GM23338 (cell line): ENCODE measurements at regions not wholly inside any gene's neighbourhood (a gene's known extent, or its start where the extent isn't known, plus 50 kb on each side); places are given as distances from the start of the nearest gene placed in this dataset.

Experiments
- ATAC-seq: fragments of 200-7000 bp; cut with Tn5 transposase; 3 replicates; pipeline ENCODE4 v1.9.1; 2020
- DNase-seq: peaks from one replicate; pipeline ENCODE4 v3.0.0-alpha.2; 2015; ENCODE audit warnings: low spot score
- H2AFZ ChIP-seq: fragments of 200-600 bp; sonication (generic); 2 replicates; pipeline ENCODE4 v1.8.0; 2016; ENCODE audit warnings: antibody characterized with exemption, mild to moderate bottlenecking, moderate library complexity
- H3F3A ChIP-seq: fragments of 200-600 bp; sonication (generic); replicated peaks from 2 replicates; pipeline ENCODE4 v1.8.0; 2017; ENCODE audit warnings: antibody characterized with exemption, mixed run types, low read depth
- H3K27ac ChIP-seq: fragments of 200-600 bp; sonication (generic); 2 replicates; pipeline ENCODE4 v1.6.1; 2016; ENCODE audit warnings: low read depth
- H3K27me3 ChIP-seq: fragments of 200-600 bp; sonication (generic); 2 replicates; pipeline ENCODE4 v1.8.0; 2016; ENCODE audit warnings: mild to moderate bottlenecking, mixed run types, moderate library complexity; ENCODE audit not compliant: insufficient read depth
- H3K36me3 ChIP-seq: fragments of 200-600 bp; sonication (generic); 2 replicates; pipeline ENCODE4 v1.8.0; 2016; ENCODE audit warnings: mild to moderate bottlenecking; ENCODE audit not compliant: insufficient read depth
- H3K4me1 ChIP-seq: fragments of 200-600 bp; sonication (generic); 2 replicates; pipeline ENCODE4 v1.8.0; 2016; ENCODE audit warnings: mild to moderate bottlenecking, moderate library complexity; ENCODE audit not compliant: insufficient read depth
- H3K4me2 ChIP-seq: fragments of 200-600 bp; sonication (generic); 2 replicates; pipeline ENCODE4 v1.7.1; 2017; ENCODE audit warnings: mixed run types
- H3K4me3 ChIP-seq: fragments of 200-600 bp; sonication (generic); 2 replicates; pipeline ENCODE4 v1.6.1; 2016; ENCODE audit warnings: mixed run types
- H3K79me2 ChIP-seq: fragments of 200-600 bp; sonication (generic); replicated peaks from 2 replicates; pipeline ENCODE4 v1.8.0; 2017; ENCODE audit warnings: mild to moderate bottlenecking; ENCODE audit not compliant: insufficient read depth
- H3K9me2 ChIP-seq: fragments of 200-600 bp; sonication (generic); 2 replicates; pipeline ENCODE4 v1.8.0; 2017; ENCODE audit not compliant: insufficient read depth
- H4K20me1 ChIP-seq: fragments of 200-600 bp; sonication (generic); replicated peaks from 2 replicates; pipeline ENCODE4 v1.8.0; 2017; ENCODE audit warnings: mild to moderate bottlenecking; ENCODE audit not compliant: insufficient read depth
- H3K27ac Mint-ChIP-seq: 2 replicates; pipeline ENCODE4 v1.8.0; 2020; ENCODE audit warnings: inconsistent platforms, mild to moderate bottlenecking, moderate library complexity, mixed read lengths
- H3K27me3 Mint-ChIP-seq: 3 replicates; pipeline ENCODE4 v1.8.0; 2022; ENCODE audit warnings: low read depth, mild to moderate bottlenecking, moderate library complexity, mixed read lengths, inconsistent platforms; ENCODE audit not compliant: insufficient read depth, poor library complexity
- H3K36me3 Mint-ChIP-seq: 3 replicates; pipeline ENCODE4 v1.8.0; 2021; ENCODE audit warnings: low read depth, mild to moderate bottlenecking, inconsistent platforms, moderate library complexity, mixed read lengths
- H3K4me1 Mint-ChIP-seq: 3 replicates; pipeline ENCODE4 v1.8.0; 2020; ENCODE audit warnings: mild to moderate bottlenecking, inconsistent platforms, mixed read lengths
- H3K4me3 Mint-ChIP-seq: 3 replicates; pipeline ENCODE4 v1.8.0; 2021; ENCODE audit warnings: moderate library complexity, mild to moderate bottlenecking, inconsistent platforms, mixed read lengths
- H3K9me3 Mint-ChIP-seq: 3 replicates; pipeline ENCODE4 v1.8.0; 2020; ENCODE audit warnings: moderate library complexity, mild to moderate bottlenecking, inconsistent platforms, mixed read lengths
- CREB1 ChIP-seq: fragments of 250-450 bp; sonication (Bioruptor Pico); IDR thresholded peaks from 2 replicates; pipeline ENCODE4 v1.5.0; 2020; ENCODE audit warnings: low read depth, mild to moderate bottlenecking, moderate library complexity
- CTCF ChIP-seq, 2 experiments: fragments of 200-600 bp in 1 of 2; sonication (generic) in 1 of 2; conservative IDR thresholded peaks; 2 replicates each; pipeline versions ENCODE4 v1.5.1 to v1.6.1; 2016 to 2017; ENCODE audit warnings: antibody characterized with exemption in 2 of 2, low read depth in 2 of 2, mild to moderate bottlenecking in 2 of 2, moderate library complexity in 1 of 2
- EZH2 ChIP-seq: fragments of 200-600 bp; sonication (generic); IDR thresholded peaks from one replicate; pipeline ENCODE4 v1.8.0; 2017; ENCODE audit warnings: antibody characterized with exemption, mild to moderate bottlenecking, low read depth; ENCODE audit not compliant: unreplicated experiment
- JUNB ChIP-seq: IDR thresholded peaks from one replicate; pipeline ENCODE4 v1.6.1; 2016; ENCODE audit warnings: antibody characterized with exemption; ENCODE audit not compliant: unreplicated experiment
- POLR2AphosphoS5 ChIP-seq: IDR thresholded peaks from 2 replicates; pipeline ENCODE4 v1.6.1; 2016; ENCODE audit warnings: antibody characterized with exemption, low read depth
- REST ChIP-seq: IDR thresholded peaks from one replicate; pipeline ENCODE4 v1.6.1; 2018; ENCODE audit warnings: antibody characterized with exemption; ENCODE audit not compliant: unreplicated experiment
- STAT1 ChIP-seq: IDR thresholded peaks from one replicate; pipeline ENCODE4 v1.6.1; 2016; ENCODE audit warnings: antibody characterized with exemption; ENCODE audit not compliant: unreplicated experiment
- ZNF114 ChIP-seq: fragments of 250-450 bp; sonication (Bioruptor Pico); IDR thresholded peaks from 2 replicates; pipeline ENCODE4 v1.5.0; 2020; ENCODE audit warnings: mild to moderate bottlenecking, moderate library complexity
- ZNF331 ChIP-seq: fragments of 250-450 bp; sonication (Bioruptor Pico); IDR thresholded peaks from 2 replicates; pipeline ENCODE4 v1.5.0; 2020; ENCODE audit warnings: low read depth, mild to moderate bottlenecking, moderate library complexity
- ZNF462 ChIP-seq: fragments of 250-450 bp; sonication (Bioruptor Pico); IDR thresholded peaks from 2 replicates; pipeline ENCODE4 v1.5.0; 2020; ENCODE audit warnings: mild to moderate bottlenecking, moderate library complexity
- TF ChIP-seq, protein P1 (sequence below): IDR thresholded peaks from 2 replicates; pipeline ENCODE4 v1.6.1; 2016; ENCODE audit warnings: antibody characterized with exemption

GRCh38 chr5:63823583-63823982 is 138.7 kb downstream of the HTR1A start:
- Histone ChIP-seq H3K4me1 (no peaks in the 10 kb centered on the region), H3K4me3 (no peak overlapping the region), H3K79me2 (no peaks in the 10 kb centered on the region), H4K20me1 (no peaks in the 10 kb centered on the region), H3K4me2 (no peak overlapping the region), H3K36me3 (no peaks in the 10 kb centered on the region), H3K27me3 (no peaks in the 10 kb centered on the region), H3F3A (no peaks in the 10 kb centered on the region), H3K27ac (no peak overlapping the region), H2AFZ (no peak overlapping the region), H3K9me2 (no peaks in the 10 kb centered on the region)
- H3K27ac Mint-ChIP-seq = no peak overlapping the region
- H3K4me3 Mint-ChIP-seq = no peak overlapping the region
- H3K27me3 Mint-ChIP-seq = no peaks in the 10 kb centered on the region
- no peaks in the 10 kb centered on the region for H3K4me1 Mint-ChIP-seq
- DNase-seq (no peak), ATAC-seq (no peak)
- TF ChIP-seq ZNF462 (no peak), STAT1 (no peak), POLR2AphosphoS5 (no peak), ZNF331 (no peak), REST (no peak), ZNF114 (no peak), CTCF (conservative IDR thresholded peaks at IDR 0.05; ENCODE audit: low read depth in 2 of 2) (no peak), EZH2 (no peak), CREB1 (CRISPR knock-in tag) (no peak), JUNB (no peak)
- TF ChIP-seq, protein P1, sequence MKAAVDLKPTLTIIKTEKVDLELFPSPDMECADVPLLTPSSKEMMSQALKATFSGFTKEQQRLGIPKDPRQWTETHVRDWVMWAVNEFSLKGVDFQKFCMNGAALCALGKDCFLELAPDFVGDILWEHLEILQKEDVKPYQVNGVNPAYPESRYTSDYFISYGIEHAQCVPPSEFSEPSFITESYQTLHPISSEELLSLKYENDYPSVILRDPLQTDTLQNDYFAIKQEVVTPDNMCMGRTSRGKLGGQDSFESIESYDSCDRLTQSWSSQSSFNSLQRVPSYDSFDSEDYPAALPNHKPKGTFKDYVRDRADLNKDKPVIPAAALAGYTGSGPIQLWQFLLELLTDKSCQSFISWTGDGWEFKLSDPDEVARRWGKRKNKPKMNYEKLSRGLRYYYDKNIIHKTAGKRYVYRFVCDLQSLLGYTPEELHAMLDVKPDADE = no peak
- no peaks in the 10 kb centered on the region for H3K9me3 Mint-ChIP-seq
- H3K36me3 Mint-ChIP-seq = no peaks in the 10 kb centered on the region
